Tibial artery (tissue), 4 donors: ENCODE measurements at regions not wholly inside any gene's neighbourhood (a gene's known extent, or its start where the extent isn't known, plus 50 kb on each side); places are given as distances from the start of the nearest gene placed in this dataset.

Experiments
- DNase-seq, 2 donors: peaks; one replicate each; pipeline ENCODE4 v3.0.0-alpha.2; 2019
- H3K27ac ChIP-seq, 2 donors: fragments of 200-600 bp; sonication (generic) in 1 of 2; 1 replicate in 1 of 2; 2 replicates in 1 of 2; pipeline ENCODE4 v1.5.1; 2018 to 2019; ENCODE audit warnings: mild to moderate bottlenecking in 1 of 2
- H3K27me3 ChIP-seq, 2 donors: fragments of 200-600 bp; sonication (generic) in 1 of 2; one replicate each; pipeline versions ENCODE4 v1.5.1 to v1.6.0; 2016 to 2019
- H3K36me3 ChIP-seq, 3 donors: fragments of 200-600 bp; sonication (generic) in 2 of 3; one replicate each; pipeline ENCODE4 v1.5.1; 2016 to 2019; ENCODE audit warnings: mild to moderate bottlenecking in 2 of 3
- H3K4me1 ChIP-seq, 4 donors: fragments of 200-600 bp; sonication (generic) in 2 of 4; 1 replicate in 3 of 4; 2 replicates in 1 of 4; pipeline ENCODE4 v1.5.1; 2016 to 2019
- H3K4me3 ChIP-seq, 2 donors: fragments of 200-600 bp; sonication (generic) in 1 of 2; 1 replicate in 1 of 2; 2 replicates in 1 of 2; pipeline ENCODE4 v1.5.1; 2018 to 2019; ENCODE audit warnings: mild to moderate bottlenecking in 2 of 2
- H3K9me3 ChIP-seq, 3 donors: fragments of 200-600 bp; sonication (generic) in 1 of 3; one replicate each; pipeline ENCODE4 v1.5.1; 2016 to 2019
- CTCF ChIP-seq, 2 experiments: fragments of 200-600 bp in 1 of 2; fragments of 450-650 bp in 1 of 2; IDR thresholded peaks; one replicate each; pipeline ENCODE4 v1.5.1; 2017 to 2019; ENCODE audit warnings: antibody characterized with exemption in 2 of 2, mild to moderate bottlenecking in 1 of 2, moderate library complexity in 1 of 2
- intact Hi-C: fragments of 100-400 bp; cut with DNase I; formaldehyde crosslinking; loops from one replicate; pipeline ENCODE4 v1.15.0; 2023; ENCODE audit warnings: low total_unique reads

- Histone ChIP-seq H3K4me1 (peaks cover 0 to 13% (median 5%) of the 10 kb centered on the region in 4 donors), H3K9me3 (no peaks in the 10 kb centered on the region)
- intact Hi-C loops, result loop anchor here (10.0 kb wide), 1 partner anchor 768 kb away; no protein-coding TSS in a partner anchor
Observed at GRCh38 chrX:69282893-69283690, 117.8 kb upstream of the PJA1 start.

GRCh38 chrX:69280933-69281332 is 115.7 kb upstream of the PJA1 start:
- Histone ChIP-seq H3K4me3 (no peak overlapping the region), H3K4me1 (peaks cover 0 to 8% (median 3%) of the 10 kb centered on the region in 4 donors), H3K36me3 (no peaks in the 10 kb centered on the region), H3K27me3 (no peaks in the 10 kb centered on the region), H3K27ac (no peak overlapping the region), H3K9me3 (no peaks in the 10 kb centered on the region)
- no peak for TF ChIP-seq CTCF (IDR thresholded peaks at IDR 0.05)
- no peak for DNase-seq
- intact Hi-C loops, result loop anchor here (10.0 kb wide), 1 partner anchor 766 kb away; no protein-coding TSS in a partner anchor

More at GRCh38 chrX:69282893-69283690, 117.8 kb upstream of the PJA1 start:
- Histone ChIP-seq H3K27me3 (no peaks in the 10 kb centered on the region), H3K27ac (no peak overlapping the region), H3K36me3 (no peaks in the 10 kb centered on the region), H3K4me3 (no peak overlapping the region)
- no peak for DNase-seq
- TF ChIP-seq CTCF (IDR thresholded peaks at IDR 0.05), result no peak

GRCh38 chrX:69279234-69279633 is 114.0 kb upstream of the PJA1 start:
- Histone ChIP-seq H3K4me1 (peaks cover 0 to 8% (median 2%) of the 10 kb centered on the region in 4 donors), H3K9me3 (no peaks in the 10 kb centered on the region), H3K27ac (no peak overlapping the region), H3K36me3 (no peaks in the 10 kb centered on the region), H3K27me3 (no peaks in the 10 kb centered on the region), H3K4me3 (no peak overlapping the region)
- TF ChIP-seq CTCF (IDR thresholded peaks at IDR 0.05), result no peak
- DNase-seq, result no peak
- intact Hi-C loops, result no loop called here

- DNase-seq, result no peak
- no peak for TF ChIP-seq CTCF (IDR thresholded peaks at IDR 0.05)
- Histone ChIP-seq H3K4me3 (no peak overlapping the region), H3K9me3 (no peaks in the 10 kb centered on the region), H3K27me3 (no peaks in the 10 kb centered on the region), H3K27ac (no peak overlapping the region), H3K4me1 (peaks cover 0 to 8% (median 2%) of the 10 kb centered on the region in 4 donors), H3K36me3 (no peaks in the 10 kb centered on the region)
- intact Hi-C loops, result no loop called here
Observed at GRCh38 chrX:69278031-69278687, 112.9 kb upstream of the PJA1 start.

GRCh38 chrX:69277369-69277990 is 112.2 kb upstream of the PJA1 start:
- no peaks in the 10 kb centered on the region for H3K36me3 ChIP-seq
- H3K9me3 ChIP-seq, result no peaks in the 10 kb centered on the region
- intact Hi-C loops, result no loop called here
- H3K27me3 ChIP-seq, result no peaks in the 10 kb centered on the region
- TF ChIP-seq CTCF (IDR thresholded peaks at IDR 0.05), result no peak
- no peak overlapping the region for H3K27ac ChIP-seq
- no peak overlapping the region for H3K4me3 ChIP-seq
- no peak for DNase-seq
- peaks cover 0 to 8% (median 2%) of the 10 kb centered on the region in 4 donors for H3K4me1 ChIP-seq
